ENCODE measurements at regions not wholly inside any gene's neighbourhood (a gene's known extent, or its start where the extent isn't known, plus 50 kb on each side); places are given as distances from the start of the nearest gene placed in this dataset.

DNA sequence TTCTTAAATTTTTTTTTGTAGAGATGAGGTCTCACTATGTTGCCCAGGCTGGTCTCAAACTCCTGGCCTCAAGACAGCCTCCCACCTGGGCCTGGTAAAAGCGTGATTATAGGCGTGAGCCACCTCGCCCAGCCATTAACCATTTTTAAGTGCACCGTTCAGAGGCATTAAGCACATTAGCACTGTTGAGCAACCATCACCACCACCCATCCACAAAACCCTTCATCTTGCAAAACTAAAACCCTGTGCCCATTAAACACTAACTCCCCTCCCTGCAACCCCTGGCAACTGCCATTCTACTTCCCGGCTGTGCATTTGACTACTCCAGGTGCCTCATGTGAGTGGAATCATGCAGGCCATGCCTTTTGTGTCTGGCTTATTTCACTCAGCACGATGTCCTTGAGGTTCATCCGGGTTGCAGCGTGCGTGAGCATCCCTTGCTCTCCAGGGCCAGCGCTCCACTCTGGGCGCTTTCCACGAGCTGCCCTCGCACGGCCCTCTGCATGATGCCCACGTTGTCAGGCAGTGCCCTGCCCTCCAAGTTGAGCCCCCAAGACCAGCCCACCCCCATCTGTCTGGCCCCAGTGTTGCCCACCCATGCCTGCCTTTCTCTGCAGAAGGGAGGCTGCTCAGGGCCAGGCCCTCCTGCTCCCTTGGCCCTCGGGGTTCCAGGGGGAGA lies 63.0 kb upstream of the GLI2 start:
- TF ChIP-seq ATF3 (IDR thresholded peaks at IDR 0.05; ENCODE audit: insufficient read depth, low read depth, low read length) (no peak), EZH2 (IDR thresholded peaks at IDR 0.05; ENCODE audit: low read depth, low read length, severe bottlenecking) (no peak), KDM5A (IDR thresholded peaks at IDR 0.05; ENCODE audit: low read length) (no peak), FOSL1 (IDR thresholded peaks at IDR 0.05; ENCODE audit: insufficient read depth, low read depth, low read length) (no peak), POLR2AphosphoS5 (IDR thresholded peaks at IDR 0.05; ENCODE audit: low read depth, low read length) (no peak), RNF2 (IDR thresholded peaks at IDR 0.05; ENCODE audit: borderline replicate concordance, low read depth, low read length, missing control alignments, poor library complexity, severe bottlenecking) (no peak), ZNF274 (IDR thresholded peaks at IDR 0.05; ENCODE audit: borderline replicate concordance, extremely low read depth, low read length) (no peak), SIN3A (conservative IDR thresholded peaks at IDR 0.05 in 1 of 2, IDR thresholded peaks at IDR 0.05 in 1 of 2; ENCODE audit: low read depth in 1 of 2, low read length in 2 of 2) (no peak)
- TF ChIP-seq, protein P1, sequence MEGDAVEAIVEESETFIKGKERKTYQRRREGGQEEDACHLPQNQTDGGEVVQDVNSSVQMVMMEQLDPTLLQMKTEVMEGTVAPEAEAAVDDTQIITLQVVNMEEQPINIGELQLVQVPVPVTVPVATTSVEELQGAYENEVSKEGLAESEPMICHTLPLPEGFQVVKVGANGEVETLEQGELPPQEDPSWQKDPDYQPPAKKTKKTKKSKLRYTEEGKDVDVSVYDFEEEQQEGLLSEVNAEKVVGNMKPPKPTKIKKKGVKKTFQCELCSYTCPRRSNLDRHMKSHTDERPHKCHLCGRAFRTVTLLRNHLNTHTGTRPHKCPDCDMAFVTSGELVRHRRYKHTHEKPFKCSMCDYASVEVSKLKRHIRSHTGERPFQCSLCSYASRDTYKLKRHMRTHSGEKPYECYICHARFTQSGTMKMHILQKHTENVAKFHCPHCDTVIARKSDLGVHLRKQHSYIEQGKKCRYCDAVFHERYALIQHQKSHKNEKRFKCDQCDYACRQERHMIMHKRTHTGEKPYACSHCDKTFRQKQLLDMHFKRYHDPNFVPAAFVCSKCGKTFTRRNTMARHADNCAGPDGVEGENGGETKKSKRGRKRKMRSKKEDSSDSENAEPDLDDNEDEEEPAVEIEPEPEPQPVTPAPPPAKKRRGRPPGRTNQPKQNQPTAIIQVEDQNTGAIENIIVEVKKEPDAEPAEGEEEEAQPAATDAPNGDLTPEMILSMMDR (IDR thresholded peaks at IDR 0.05; ENCODE audit: control extremely low read depth in 1 of 3, insufficient read depth in 1 of 3, low read depth in 1 of 3, low read length in 3 of 3): no peak
